SK-N-SH (cell line): ENCODE measurements at regions not wholly inside any gene's neighbourhood (a gene's known extent, or its start where the extent isn't known, plus 50 kb on each side); places are given as distances from the start of the nearest gene placed in this dataset.

ENCODE experiments used
- CTCF ChIA-PET: fragments of 300-600, 350-600 bp; formaldehyde crosslinking; extraction: SDS; loops from one replicate; lab custom pipeline; 2021; lab: Yijun Ruan, JAX
- POLR2A ChIA-PET: fragments of 350-600 bp; sonication (Branson Sonifier 250); formaldehyde crosslinking; extraction: SDS; loops from one replicate; lab custom pipeline; 2020; ENCODE audit warnings: antibody characterized with exemption, inconsistent platforms; lab: Yijun Ruan, JAX
- DNase-seq: peaks from one replicate; pipeline ENCODE4 v3.0.0; 2012
- H2AFZ ChIP-seq: fragments of 200-600 bp; sonication (generic); 2 replicates; pipeline ENCODE4 v1.8.1; 2016; ENCODE audit warnings: antibody characterized with exemption, mild to moderate bottlenecking, low read depth
- H3F3A ChIP-seq: fragments of 200-600 bp; sonication (generic); replicated peaks from 2 replicates; pipeline ENCODE3; 2016; ENCODE audit warnings: antibody characterized with exemption, mild to moderate bottlenecking; ENCODE audit not compliant: insufficient read depth
- H3K27ac ChIP-seq, 2 experiments: fragments of 200-500 bp in 1 of 2; fragments of 200-600 bp in 1 of 2; sonication (Bioruptor generic) in 1 of 2; sonication (generic), shearing (Covaris generic) in 1 of 2; 2 replicates each; pipeline versions ENCODE4 v1.5.1 to v1.6.1; 2014 to 2016; ENCODE audit warnings: low read depth in 2 of 2, inconsistent platforms in 1 of 2, low read length in 1 of 2, mild to moderate bottlenecking in 1 of 2, mixed read lengths in 1 of 2
- H3K27me3 ChIP-seq: fragments of 200-600 bp; sonication (generic), shearing (Covaris generic); 2 replicates; pipeline ENCODE4 v1.6.1; 2016; ENCODE audit warnings: mixed run types; ENCODE audit not compliant: insufficient read depth
- H3K36me3 ChIP-seq, 2 experiments: fragments of 200-500 bp in 1 of 2; fragments of 200-600 bp in 1 of 2; sonication (Bioruptor generic) in 1 of 2; sonication (generic) in 1 of 2; replicated peaks in 1 of 2; 2 replicates each; pipeline versions ENCODE3 to v1.5.1; 2014 to 2016; ENCODE audit warnings: low read length in 1 of 2, mild to moderate bottlenecking in 1 of 2; ENCODE audit not compliant: insufficient read depth in 2 of 2, control insufficient read depth in 1 of 2
- H3K4me1 ChIP-seq, 2 experiments: fragments of 200-500 bp in 1 of 2; fragments of 200-600 bp in 1 of 2; sonication (Bioruptor generic) in 1 of 2; sonication (generic), shearing (Covaris generic) in 1 of 2; 2 replicates each; pipeline versions ENCODE4 v1.5.1 to v1.6.1; 2014 to 2016; ENCODE audit warnings: low read depth in 1 of 2, low read length in 1 of 2, mixed run types in 1 of 2; ENCODE audit not compliant: insufficient read depth in 2 of 2, control insufficient read depth in 1 of 2
- H3K4me2 ChIP-seq: fragments of 200-600 bp; sonication (generic), shearing (Covaris generic); 2 replicates; pipeline ENCODE4 v1.6.1; 2017; ENCODE audit warnings: mixed run types
- H3K4me3 ChIP-seq, 2 experiments: fragments of 200-500 bp in 1 of 2; fragments of 200-600 bp in 1 of 2; sonication (Bioruptor generic) in 1 of 2; sonication (generic), shearing (Covaris generic) in 1 of 2; 2 replicates each; pipeline versions ENCODE4 v1.5.1 to v1.8.1; 2014 to 2016; ENCODE audit warnings: low read depth in 2 of 2, inconsistent platforms in 1 of 2, low read length in 1 of 2, mild to moderate bottlenecking in 1 of 2, mixed read lengths in 1 of 2, moderate library complexity in 1 of 2
- H3K79me2 ChIP-seq: fragments of 200-600 bp; sonication (generic); 2 replicates; pipeline ENCODE4 v1.8.1; 2017; ENCODE audit warnings: mild to moderate bottlenecking; ENCODE audit not compliant: insufficient read depth
- H3K9ac ChIP-seq: fragments of 200-600 bp; sonication (generic); 2 replicates; pipeline ENCODE4 v1.6.1; 2017; ENCODE audit warnings: mixed run types
- H3K9me2 ChIP-seq: fragments of 200-600 bp; sonication (generic); 2 replicates; pipeline ENCODE4 v1.6.1; 2017; ENCODE audit warnings: mixed run types
- H3K9me3 ChIP-seq: fragments of 200-600 bp; sonication (generic); 2 replicates; pipeline ENCODE4 v1.6.1; 2017; ENCODE audit warnings: mixed run types, mild to moderate bottlenecking, moderate library complexity
- H4K20me1 ChIP-seq: fragments of 200-600 bp; sonication (generic); 2 replicates; pipeline ENCODE4 v1.6.1; 2017; ENCODE audit warnings: mild to moderate bottlenecking, mixed run types; ENCODE audit not compliant: insufficient read depth
- FOSL2 ChIP-seq: IDR thresholded peaks from 2 replicates; pipeline ENCODE4 v1.4.0; 2012; ENCODE audit warnings: low read depth, mild to moderate bottlenecking, moderate library complexity, borderline replicate concordance
- FOXM1 ChIP-seq: IDR thresholded peaks from 2 replicates; pipeline ENCODE4 v1.4.0; 2012; ENCODE audit warnings: low read depth, mild to moderate bottlenecking
- GABPA ChIP-seq: IDR thresholded peaks from 2 replicates; pipeline ENCODE4 v1.4.0; 2012; ENCODE audit warnings: low read depth, mild to moderate bottlenecking
- GATA2 ChIP-seq: sonication (generic); formaldehyde crosslinking; IDR thresholded peaks from 2 replicates; pipeline ENCODE4 v1.5.0; 2020; ENCODE audit warnings: mild to moderate bottlenecking, missing genetic modification reagents
- JUND ChIP-seq: IDR thresholded peaks from 2 replicates; pipeline ENCODE4 v1.4.0; 2012
- MEF2A ChIP-seq: IDR thresholded peaks from 2 replicates; pipeline ENCODE4 v1.4.0; 2012; ENCODE audit warnings: low read depth, borderline replicate concordance
- MXI1 ChIP-seq: IDR thresholded peaks from 2 replicates; pipeline ENCODE4 v1.6.1; 2012; ENCODE audit warnings: mild to moderate bottlenecking, low read depth, low read length, improper control_type of control experiment
- NFIC ChIP-seq: IDR thresholded peaks from 2 replicates; pipeline ENCODE4 v1.4.0; 2012; ENCODE audit warnings: borderline replicate concordance
- POLR2AphosphoS5 ChIP-seq: IDR thresholded peaks from 2 replicates; pipeline ENCODE4 v1.6.1; 2012; ENCODE audit warnings: low read depth, low read length
- RAD21 ChIP-seq: IDR thresholded peaks from 2 replicates; pipeline ENCODE4 v1.6.1; 2012; ENCODE audit warnings: mild to moderate bottlenecking, low read length
- RCOR1 ChIP-seq: fragments of 150-350 bp; IDR thresholded peaks from 2 replicates; pipeline ENCODE4 v1.6.1; 2017; ENCODE audit warnings: antibody characterized with exemption, low read length
- REST ChIP-seq: IDR thresholded peaks from 2 replicates; pipeline ENCODE4 v1.6.1; 2012; ENCODE audit warnings: mild to moderate bottlenecking, low read depth, low read length, moderate library complexity
- RFX5 ChIP-seq: IDR thresholded peaks from 2 replicates; pipeline ENCODE4 v1.6.1; 2012; ENCODE audit warnings: mild to moderate bottlenecking, improper control_type of control experiment, low read length
- RXRA ChIP-seq: IDR thresholded peaks from 2 replicates; pipeline ENCODE4 v1.4.0; 2012; ENCODE audit warnings: low read depth, mild to moderate bottlenecking, borderline replicate concordance
- SMC3 ChIP-seq: IDR thresholded peaks from 2 replicates; pipeline ENCODE4 v1.6.1; 2012; ENCODE audit warnings: low read depth, low read length, improper control_type of control experiment
- TAF1 ChIP-seq: IDR thresholded peaks from 2 replicates; pipeline ENCODE4 v1.6.1; 2012; ENCODE audit warnings: low read depth, mild to moderate bottlenecking, low read length, moderate library complexity, borderline replicate concordance
- TEAD4 ChIP-seq: IDR thresholded peaks from 2 replicates; pipeline ENCODE4 v1.4.0; 2012; ENCODE audit warnings: mild to moderate bottlenecking, borderline replicate concordance; ENCODE audit not compliant: insufficient read depth
- USF1 ChIP-seq: IDR thresholded peaks from 2 replicates; pipeline ENCODE4 v1.4.0; 2012; ENCODE audit warnings: low read depth, borderline replicate concordance
- USF2 ChIP-seq: fragments of 150-350 bp; IDR thresholded peaks from 2 replicates; pipeline ENCODE4 v1.6.1; 2017; ENCODE audit warnings: antibody characterized with exemption, low read length, low read depth, borderline replicate concordance
- WGBS: methylation state at CpG from one replicate; pipeline ENCODE4 v1.1.6; 2017; ENCODE audit warnings: low lambda C conversion rate; 5-methylcytosine and 5-hydroxymethylcytosine counted together
- TF ChIP-seq, protein P1 (sequence below): IDR thresholded peaks from 2 replicates; pipeline ENCODE4; 2012

DNA sequence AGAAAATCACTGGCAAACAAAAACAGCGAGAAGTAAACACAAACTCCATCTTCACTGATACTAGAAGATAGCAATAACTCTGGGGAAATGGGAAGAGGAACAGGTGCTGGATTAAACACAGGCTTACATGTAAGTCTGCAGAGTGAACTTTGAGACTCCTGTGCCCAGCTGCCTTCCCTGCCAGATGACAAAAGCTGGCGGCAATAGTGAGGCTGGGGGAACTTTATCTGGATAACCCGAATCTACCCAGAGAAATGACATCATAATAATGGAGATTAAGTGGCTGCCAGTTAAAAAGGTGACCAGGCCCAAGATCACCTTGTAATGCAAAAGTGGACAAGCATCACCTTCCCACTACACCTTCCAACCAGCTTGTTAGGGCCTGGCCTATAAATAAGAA is 184.5 kb downstream of the CHRM3 start:
- H2AFZ ChIP-seq, result no peak overlapping the region
- CTCF ChIA-PET, result interaction anchor here (1.3 kb wide), 1 partner anchor 163 kb away, joined by 3 read pairs; no protein-coding TSS in a partner anchor
- H3K4me2 ChIP-seq, result no peak overlapping the region
- peak overlapping the region in 1 of 2 experiments; percentile 63; a peak in 2 of 4 replicates for H3K27ac ChIP-seq
- no peaks in the 10 kb centered on the region for H3K9me2 ChIP-seq
- WGBS, result 38% methylated on average over 3 of the region's 3 CpGs
- H3K9me3 ChIP-seq, result no peaks in the 10 kb centered on the region
- no peak overlapping the region for H3K9ac ChIP-seq
- H3K79me2 ChIP-seq, result no peaks in the 10 kb centered on the region
- TF ChIP-seq GATA2 (CRISPR knock-in tag) (no peak), FOXM1 (no peak), TAF1 (no peak), MEF2A (no peak), FOSL2 (no peak), RXRA (no peak), NFIC (no peak), SMC3 (no peak), USF2 (no peak), TEAD4 (no peak), GABPA (no peak), MXI1 (no peak), RFX5 (no peak)
- TF ChIP-seq, protein P1, sequence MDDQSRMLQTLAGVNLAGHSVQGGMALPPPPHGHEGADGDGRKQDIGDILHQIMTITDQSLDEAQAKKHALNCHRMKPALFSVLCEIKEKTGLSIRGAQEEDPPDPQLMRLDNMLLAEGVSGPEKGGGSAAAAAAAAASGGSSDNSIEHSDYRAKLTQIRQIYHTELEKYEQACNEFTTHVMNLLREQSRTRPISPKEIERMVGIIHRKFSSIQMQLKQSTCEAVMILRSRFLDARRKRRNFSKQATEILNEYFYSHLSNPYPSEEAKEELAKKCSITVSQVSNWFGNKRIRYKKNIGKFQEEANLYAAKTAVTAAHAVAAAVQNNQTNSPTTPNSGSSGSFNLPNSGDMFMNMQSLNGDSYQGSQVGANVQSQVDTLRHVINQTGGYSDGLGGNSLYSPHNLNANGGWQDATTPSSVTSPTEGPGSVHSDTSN, result no peak
- H3F3A ChIP-seq, result no peaks in the 10 kb centered on the region
- POLR2A ChIA-PET, result no interaction called here
- no peaks in the 10 kb centered on the region for H3K36me3 ChIP-seq
- DNase-seq, result no peak
- H4K20me1 ChIP-seq, result no peaks in the 10 kb centered on the region
- H3K27me3 ChIP-seq, result no peaks in the 10 kb centered on the region
- peaks cover 0 to 40% of the 10 kb centered on the region in 2 experiments; a peak in 2 of 4 replicates for H3K4me1 ChIP-seq
- no peak overlapping the region for H3K4me3 ChIP-seq

- TF ChIP-seq MEF2A, result no peak
- no peak for TF ChIP-seq POLR2AphosphoS5
- TF ChIP-seq USF1, result no peak
- TF ChIP-seq NFIC, result no peak
- no peak for TF ChIP-seq RAD21
- no peak for TF ChIP-seq RCOR1
- no peak for TF ChIP-seq RXRA
- TF ChIP-seq REST, result no peak
- no peak for TF ChIP-seq JUND
- ChIA-PET CTCF (interaction anchor here (1.3 to 1.5 kb wide), 3 partner anchors 162 to 1721 kb away, joined by 3 to 4 read pairs (median 3); no protein-coding TSS in a partner anchor), POLR2A (no interaction called here)
Observed at GRCh38 chr1:239572183-239572582, 185.8 kb downstream of the CHRM3 start.

More at GRCh38 chr1:239572183-239572582, 185.8 kb downstream of the CHRM3 start:
- no peaks in the 10 kb centered on the region for H3K27me3 ChIP-seq
- H3F3A ChIP-seq, result no peaks in the 10 kb centered on the region
- peak overlapping the region in 1 of 2 experiments; percentile 63; a peak in 2 of 4 replicates for H3K27ac ChIP-seq
- H3K4me1 ChIP-seq, result peaks cover 0 to 31% of the 10 kb centered on the region in 2 experiments; a peak in 2 of 4 replicates
- no peaks in the 10 kb centered on the region for H3K79me2 ChIP-seq
- H3K4me3 ChIP-seq, result no peak overlapping the region
- WGBS, result 61% methylated on average over 4 of the region's 4 CpGs
- H3K9me3 ChIP-seq, result no peaks in the 10 kb centered on the region
- no peaks in the 10 kb centered on the region for H3K9me2 ChIP-seq
- no peak overlapping the region for H2AFZ ChIP-seq
- no peak overlapping the region for H3K9ac ChIP-seq
- no peaks in the 10 kb centered on the region for H3K36me3 ChIP-seq
- no peaks in the 10 kb centered on the region for H4K20me1 ChIP-seq
- H3K4me2 ChIP-seq, result no peak overlapping the region
- DNase-seq, result no peak
